Liver (tissue), 8 donors: ENCODE measurements at regions not wholly inside any gene's neighbourhood (a gene's known extent, or its start where the extent isn't known, plus 50 kb on each side); places are given as distances from the start of the nearest gene placed in this dataset.

ENCODE experiments used
- DNase-seq: peaks from one replicate; pipeline ENCODE4 v3.0.0-alpha.2; 2017; ENCODE audit warnings: low spot score
- H3K27ac ChIP-seq, 2 donors: one replicate each; pipeline ENCODE4 v1.7.0; 2013; ENCODE audit warnings: inconsistent platforms in 2 of 2, low read length in 2 of 2, control low read depth in 1 of 2, low read depth in 1 of 2, mild to moderate bottlenecking in 1 of 2
- H3K27me3 ChIP-seq, 4 donors: one replicate each; pipeline versions ENCODE4 v1.6.1 to v1.7.0; 2013; ENCODE audit warnings: low read length in 3 of 4, inconsistent platforms in 1 of 4, mild to moderate bottlenecking in 1 of 4, moderate library complexity in 1 of 4; ENCODE audit not compliant: control insufficient read depth in 4 of 4, insufficient read depth in 4 of 4
- H3K36me3 ChIP-seq, 4 donors: one replicate each; pipeline versions ENCODE4 v1.6.1 to v1.7.0; 2013; ENCODE audit warnings: low read length in 3 of 4, mild to moderate bottlenecking in 3 of 4, low read depth in 1 of 4, moderate library complexity in 1 of 4; ENCODE audit not compliant: control insufficient read depth in 4 of 4, insufficient read depth in 3 of 4
- H3K4me1 ChIP-seq, 4 donors: one replicate each; pipeline versions ENCODE4 v1.6.1 to v1.7.0; 2013; ENCODE audit warnings: low read length in 3 of 4, mild to moderate bottlenecking in 3 of 4, moderate library complexity in 1 of 4; ENCODE audit not compliant: control insufficient read depth in 4 of 4, insufficient read depth in 4 of 4
- H3K4me3 ChIP-seq, 3 donors: one replicate each; pipeline versions ENCODE4 v1.6.1 to v1.7.0; 2013; ENCODE audit warnings: low read length in 3 of 3, control low read depth in 1 of 3, low read depth in 1 of 3, mild to moderate bottlenecking in 1 of 3
- H3K9ac ChIP-seq, 2 donors: one replicate each; pipeline ENCODE4 v1.7.0; 2013; ENCODE audit warnings: low read length in 2 of 2, mild to moderate bottlenecking in 2 of 2, moderate library complexity in 2 of 2, control low read depth in 1 of 2, low read depth in 1 of 2
- H3K9me3 ChIP-seq, 4 donors: one replicate each; pipeline versions ENCODE4 v1.6.1 to v1.7.0; 2013; ENCODE audit warnings: low read length in 3 of 4; ENCODE audit not compliant: control insufficient read depth in 4 of 4
- ATF3 ChIP-seq: IDR thresholded peaks from 2 replicates; pipeline ENCODE4 v1.6.1; 2016; ENCODE audit warnings: antibody characterized with exemption
- CTCF ChIP-seq: fragments of 150-350 bp; IDR thresholded peaks from 2 replicates; pipeline ENCODE4 v1.5.1; 2017; ENCODE audit warnings: improper control_type of control experiment, low read depth, low read length; ENCODE audit not compliant: missing input control
- EGR1 ChIP-seq, 2 donors: IDR thresholded peaks; 2 replicates each; pipeline ENCODE4 v1.6.1; 2016 to 2018; ENCODE audit warnings: antibody characterized with exemption in 2 of 2, low read depth in 2 of 2
- FOXA1 ChIP-seq: IDR thresholded peaks from 2 replicates; pipeline ENCODE4 v1.6.1; 2016; ENCODE audit warnings: antibody characterized with exemption
- FOXA2 ChIP-seq: IDR thresholded peaks from 2 replicates; pipeline ENCODE4 v1.6.1; 2016; ENCODE audit warnings: antibody characterized with exemption
- HNF4A ChIP-seq, 2 donors: conservative IDR thresholded peaks; 2 replicates each; pipeline ENCODE4 v1.6.1; 2016; ENCODE audit warnings: antibody characterized with exemption in 2 of 2, mild to moderate bottlenecking in 2 of 2
- HNF4G ChIP-seq: IDR thresholded peaks from 2 replicates; pipeline ENCODE4 v1.6.1; 2016; ENCODE audit warnings: antibody characterized with exemption
- MAX ChIP-seq: IDR thresholded peaks from 2 replicates; pipeline ENCODE4 v1.6.1; 2016; ENCODE audit warnings: antibody characterized with exemption
- NR2F2 ChIP-seq: IDR thresholded peaks from 2 replicates; pipeline ENCODE4 v1.6.1; 2016; ENCODE audit warnings: antibody characterized with exemption
- REST ChIP-seq: IDR thresholded peaks from 2 replicates; pipeline ENCODE4 v1.6.1; 2016; ENCODE audit warnings: antibody characterized with exemption, mild to moderate bottlenecking
- SP1 ChIP-seq: IDR thresholded peaks from 2 replicates; pipeline ENCODE4 v1.6.1; 2018; ENCODE audit warnings: antibody characterized with exemption, mild to moderate bottlenecking
- TAF1 ChIP-seq: conservative IDR thresholded peaks from 2 replicates; pipeline ENCODE4 v1.6.1; 2016; ENCODE audit warnings: antibody characterized with exemption, mild to moderate bottlenecking
- YY1 ChIP-seq: IDR thresholded peaks from 2 replicates; pipeline ENCODE4 v1.6.1; 2016; ENCODE audit warnings: antibody characterized with exemption, mild to moderate bottlenecking
- ZBTB33 ChIP-seq: IDR thresholded peaks from 2 replicates; pipeline ENCODE4 v1.6.1; 2016; ENCODE audit warnings: antibody characterized with exemption
- WGBS: extraction: QIAGEN DNeasy Blood & Tissue Kit; methylation state at CpG from one replicate; pipeline ENCODE4 v1.1.7; 2013; 5-methylcytosine and 5-hydroxymethylcytosine counted together
- donor health status: healthy.
- donor health status: healthy.
- donor health status: healthy.
- donor health status: healthy.
- donor health status: healthy.

GRCh38 chr1:218980881-218981280 lies 192.8 kb upstream of the LYPLAL1 start:
- no peak overlapping the region for H3K4me3 ChIP-seq
- no peaks in the 10 kb centered on the region for H3K27me3 ChIP-seq
- peaks cover 0 to 3% (median 1%) of the 10 kb centered on the region in 4 donors for H3K9me3 ChIP-seq
- H3K4me1 ChIP-seq = no peaks in the 10 kb centered on the region
- no peak overlapping the region for H3K9ac ChIP-seq
- WGBS = 91% methylated on average over 2 of the region's 2 CpGs
- no peaks in the 10 kb centered on the region for H3K36me3 ChIP-seq
- TF ChIP-seq ATF3 (no peak), FOXA1 (no peak), HNF4A (conservative IDR thresholded peaks at IDR 0.05) (no peak), REST (no peak), YY1 (no peak), TAF1 (no peak), EGR1 (IDR thresholded peaks at IDR 0.05; ENCODE audit: low read depth in 2 of 2) (no peak), MAX (no peak), ZBTB33 (no peak), SP1 (no peak), FOXA2 (no peak), HNF4G (no peak)
- H3K27ac ChIP-seq = no peak overlapping the region
- DNase-seq = no peak

- Histone ChIP-seq H3K4me3 (no peak overlapping the region), H3K4me1 (no peaks in the 10 kb centered on the region), H3K9ac (no peak overlapping the region), H3K9me3 (peaks cover 0 to 3% (median 1%) of the 10 kb centered on the region in 4 donors), H3K27me3 (no peaks in the 10 kb centered on the region), H3K36me3 (no peaks in the 10 kb centered on the region), H3K27ac (no peak overlapping the region)
- WGBS = 88% methylated on average over 6 of the region's 6 CpGs
- no peak for DNase-seq
- no peak for TF ChIP-seq HNF4A (conservative IDR thresholded peaks at IDR 0.05)
- TF ChIP-seq FOXA1 = no peak
- no peak for TF ChIP-seq MAX
- TF ChIP-seq CTCF = no peak
- TF ChIP-seq ZBTB33 = no peak
- no peak for TF ChIP-seq REST
- no peak for TF ChIP-seq NR2F2
These were observed 191.2 kb upstream of the LYPLAL1 start for GRCh38 chr1:218982482-218982881.
